ENCODE measurements at regions not wholly inside any gene's neighbourhood (a gene's known extent, or its start where the extent isn't known, plus 50 kb on each side); places are given as distances from the start of the nearest gene placed in this dataset.
"Not testable (repeated sequence)": the region's sequence is repeated elsewhere in the genome, so short reads cannot be mapped to it uniquely, and the experiment has no call there.

GRCh38 chr6:12537389-12537788 is 179.2 kb upstream of the PHACTR1 start:
- Histone ChIP-seq H3F3A (ENCODE audit: low read depth) (no peaks in the 10 kb centered on the region), H3K9me3 (ENCODE audit: low read depth) (no peaks in the 10 kb centered on the region), H3K4me2 (no peak overlapping the region), H3K27me3 (no peaks in the 10 kb centered on the region), H3K36me3 (no peaks in the 10 kb centered on the region), H4K20me1 (ENCODE audit: low read depth) (no peaks in the 10 kb centered on the region), H3K9ac (no peak overlapping the region), H2AFZ (replicated peaks) (no peak overlapping the region), H3K4me3 (no peak overlapping the region), H3K79me2 (ENCODE audit: low read depth) (no peaks in the 10 kb centered on the region), H3K4me1 (no peaks in the 10 kb centered on the region), H3K27ac (no peak overlapping the region)
- Mint-ChIP-seq H3K27ac (no peak overlapping the region), H3K4me1 (no peaks in the 10 kb centered on the region), H3K36me3 (no peaks in the 10 kb centered on the region), H3K4me3 (no peak overlapping the region), H3K27me3 (ENCODE audit: insufficient read depth, low read depth) (peaks cover 2% of the 10 kb centered on the region), H3K9me3 (peaks cover 2% of the 10 kb centered on the region)
- no peak for TF ChIP-seq EZH2phosphoT487 (IDR thresholded peaks at IDR 0.05)
- no peak for TF ChIP-seq EZH2 (IDR thresholded peaks at IDR 0.05)
- TF ChIP-seq, protein P1, sequence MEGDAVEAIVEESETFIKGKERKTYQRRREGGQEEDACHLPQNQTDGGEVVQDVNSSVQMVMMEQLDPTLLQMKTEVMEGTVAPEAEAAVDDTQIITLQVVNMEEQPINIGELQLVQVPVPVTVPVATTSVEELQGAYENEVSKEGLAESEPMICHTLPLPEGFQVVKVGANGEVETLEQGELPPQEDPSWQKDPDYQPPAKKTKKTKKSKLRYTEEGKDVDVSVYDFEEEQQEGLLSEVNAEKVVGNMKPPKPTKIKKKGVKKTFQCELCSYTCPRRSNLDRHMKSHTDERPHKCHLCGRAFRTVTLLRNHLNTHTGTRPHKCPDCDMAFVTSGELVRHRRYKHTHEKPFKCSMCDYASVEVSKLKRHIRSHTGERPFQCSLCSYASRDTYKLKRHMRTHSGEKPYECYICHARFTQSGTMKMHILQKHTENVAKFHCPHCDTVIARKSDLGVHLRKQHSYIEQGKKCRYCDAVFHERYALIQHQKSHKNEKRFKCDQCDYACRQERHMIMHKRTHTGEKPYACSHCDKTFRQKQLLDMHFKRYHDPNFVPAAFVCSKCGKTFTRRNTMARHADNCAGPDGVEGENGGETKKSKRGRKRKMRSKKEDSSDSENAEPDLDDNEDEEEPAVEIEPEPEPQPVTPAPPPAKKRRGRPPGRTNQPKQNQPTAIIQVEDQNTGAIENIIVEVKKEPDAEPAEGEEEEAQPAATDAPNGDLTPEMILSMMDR (IDR thresholded peaks at IDR 0.05): no peak
- DNase-seq (ENCODE audit: low spot score): no peak

DNA sequence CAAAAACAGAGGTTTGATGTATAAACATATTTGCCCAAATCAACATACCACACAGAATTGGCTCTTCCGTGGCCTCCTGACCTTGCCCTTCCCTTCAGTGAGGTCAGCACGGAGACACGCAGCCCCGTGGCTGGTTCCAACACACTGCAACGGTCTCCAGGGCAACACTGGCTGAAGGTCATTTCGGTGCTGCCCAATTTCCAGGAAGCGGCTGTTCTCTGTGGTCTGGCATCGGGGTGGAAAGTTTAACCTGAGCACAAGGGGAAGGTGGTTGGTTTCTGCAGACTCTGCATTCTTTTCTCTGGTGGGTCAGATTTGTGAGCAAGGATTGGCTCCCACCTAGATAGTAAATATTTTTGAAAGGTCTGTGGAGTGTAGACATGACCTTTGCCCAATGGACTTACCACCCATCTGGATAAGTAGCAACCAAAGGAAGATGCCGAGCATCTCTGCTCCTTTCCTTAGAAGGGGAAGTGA is 177.6 kb upstream of the PHACTR1 start:
- H3K9ac ChIP-seq: no peak overlapping the region
- no peaks in the 10 kb centered on the region for H3K36me3 ChIP-seq
- no peaks in the 10 kb centered on the region for H3K4me1 ChIP-seq
- H3K4me3 Mint-ChIP-seq: no peak overlapping the region
- no peak for DNase-seq (ENCODE audit: low spot score)
- H3K27ac ChIP-seq: no peak overlapping the region
- H3K9me3 Mint-ChIP-seq: peaks cover 2% of the 10 kb centered on the region
- peaks cover 2% of the 10 kb centered on the region for H3K27me3 Mint-ChIP-seq (ENCODE audit: insufficient read depth, low read depth)
- H3K36me3 Mint-ChIP-seq: no peaks in the 10 kb centered on the region
- no peaks in the 10 kb centered on the region for H4K20me1 ChIP-seq (ENCODE audit: low read depth)
- no peak overlapping the region for H3K4me2 ChIP-seq
- H3K4me3 ChIP-seq: no peak overlapping the region
- H3F3A ChIP-seq (ENCODE audit: low read depth): no peaks in the 10 kb centered on the region
- TF ChIP-seq EZH2 (IDR thresholded peaks at IDR 0.05) (no peak), EZH2phosphoT487 (IDR thresholded peaks at IDR 0.05) (no peak)
- TF ChIP-seq, protein P1 (IDR thresholded peaks at IDR 0.05): no peak
- H3K27ac Mint-ChIP-seq: no peak overlapping the region
- H2AFZ ChIP-seq (replicated peaks): no peak overlapping the region
- H3K9me3 ChIP-seq (ENCODE audit: low read depth): no peaks in the 10 kb centered on the region
- no peaks in the 10 kb centered on the region for H3K4me1 Mint-ChIP-seq
- no peaks in the 10 kb centered on the region for H3K79me2 ChIP-seq (ENCODE audit: low read depth)
- no peaks in the 10 kb centered on the region for H3K27me3 ChIP-seq

- not testable (repeated sequence) for H3K27me3 ChIP-seq; DNase-seq (ENCODE audit: low spot score); H3K27ac ChIP-seq; H4K20me1 ChIP-seq (ENCODE audit: low read depth); H3K4me1 Mint-ChIP-seq; H3K27ac Mint-ChIP-seq; H2AFZ ChIP-seq (replicated peaks); H3K4me1 ChIP-seq; H3K4me3 Mint-ChIP-seq; H3K9me3 ChIP-seq (ENCODE audit: low read depth); H3K9me3 Mint-ChIP-seq; H3K36me3 ChIP-seq; H3K36me3 Mint-ChIP-seq; H3K4me2 ChIP-seq; H3F3A ChIP-seq (ENCODE audit: low read depth); H3K9ac ChIP-seq; H3K27me3 Mint-ChIP-seq (ENCODE audit: insufficient read depth, low read depth); H3K79me2 ChIP-seq (ENCODE audit: low read depth); H3K4me3 ChIP-seq
Observed at GRCh38 chr6:12542319-12543115, 174.1 kb upstream of the PHACTR1 start.

DNA sequence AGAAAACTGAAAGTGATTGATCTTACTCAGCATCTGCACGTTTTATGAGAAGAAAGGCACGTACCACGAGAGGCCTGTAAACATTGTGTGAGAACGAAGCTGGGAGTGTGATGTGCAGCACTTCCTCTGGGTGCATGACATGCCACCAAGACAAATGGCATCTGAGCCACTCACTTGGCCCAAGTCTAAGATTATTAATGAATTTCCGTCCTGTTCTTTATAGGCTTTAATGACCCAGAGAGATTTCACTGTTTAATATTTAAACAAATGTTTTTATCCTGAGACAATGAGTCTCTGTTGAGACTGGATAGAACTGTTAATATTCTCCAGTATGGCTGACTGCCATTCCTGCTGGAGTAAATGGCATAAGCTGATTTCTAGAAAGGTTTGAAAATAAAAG is 172.6 kb upstream of the PHACTR1 start:
- TF ChIP-seq EZH2 (IDR thresholded peaks at IDR 0.05) (no peak), EZH2phosphoT487 (IDR thresholded peaks at IDR 0.05) (no peak)
- TF ChIP-seq, protein P1 (IDR thresholded peaks at IDR 0.05): no peak
- Histone ChIP-seq H3K4me2 (no peak overlapping the region), H2AFZ (replicated peaks) (no peak overlapping the region), H3K79me2 (ENCODE audit: low read depth) (no peaks in the 10 kb centered on the region), H3K27me3 (no peaks in the 10 kb centered on the region), H3K4me1 (no peaks in the 10 kb centered on the region), H3K9me3 (ENCODE audit: low read depth) (no peaks in the 10 kb centered on the region), H3K36me3 (no peaks in the 10 kb centered on the region), H3K9ac (no peak overlapping the region), H3K27ac (no peak overlapping the region), H4K20me1 (ENCODE audit: low read depth) (no peaks in the 10 kb centered on the region), H3K4me3 (no peak overlapping the region), H3F3A (ENCODE audit: low read depth) (no peaks in the 10 kb centered on the region)
- no peaks in the 10 kb centered on the region for H3K36me3 Mint-ChIP-seq
- H3K4me1 Mint-ChIP-seq: no peaks in the 10 kb centered on the region
- no peak overlapping the region for H3K4me3 Mint-ChIP-seq
- H3K9me3 Mint-ChIP-seq: peaks cover 2% of the 10 kb centered on the region
- no peak for DNase-seq (ENCODE audit: low spot score)
- H3K27ac Mint-ChIP-seq: no peak overlapping the region
- H3K27me3 Mint-ChIP-seq (ENCODE audit: insufficient read depth, low read depth): peaks cover 5% of the 10 kb centered on the region
